ENCODE measurements at regions not wholly inside any gene's neighbourhood (a gene's known extent, or its start where the extent isn't known, plus 50 kb on each side); places are given as distances from the start of the nearest gene placed in this dataset.

GRCh38 chr11:28715726-28716125, 607.5 kb downstream of the METTL15 start:
- H3K36me3 Mint-ChIP-seq (ENCODE audit: low read depth), result no peaks in the 10 kb centered on the region
- no peak overlapping the region for H3K27ac Mint-ChIP-seq
- H3K4me3 Mint-ChIP-seq, result no peak overlapping the region
- TF ChIP-seq, protein P1, sequence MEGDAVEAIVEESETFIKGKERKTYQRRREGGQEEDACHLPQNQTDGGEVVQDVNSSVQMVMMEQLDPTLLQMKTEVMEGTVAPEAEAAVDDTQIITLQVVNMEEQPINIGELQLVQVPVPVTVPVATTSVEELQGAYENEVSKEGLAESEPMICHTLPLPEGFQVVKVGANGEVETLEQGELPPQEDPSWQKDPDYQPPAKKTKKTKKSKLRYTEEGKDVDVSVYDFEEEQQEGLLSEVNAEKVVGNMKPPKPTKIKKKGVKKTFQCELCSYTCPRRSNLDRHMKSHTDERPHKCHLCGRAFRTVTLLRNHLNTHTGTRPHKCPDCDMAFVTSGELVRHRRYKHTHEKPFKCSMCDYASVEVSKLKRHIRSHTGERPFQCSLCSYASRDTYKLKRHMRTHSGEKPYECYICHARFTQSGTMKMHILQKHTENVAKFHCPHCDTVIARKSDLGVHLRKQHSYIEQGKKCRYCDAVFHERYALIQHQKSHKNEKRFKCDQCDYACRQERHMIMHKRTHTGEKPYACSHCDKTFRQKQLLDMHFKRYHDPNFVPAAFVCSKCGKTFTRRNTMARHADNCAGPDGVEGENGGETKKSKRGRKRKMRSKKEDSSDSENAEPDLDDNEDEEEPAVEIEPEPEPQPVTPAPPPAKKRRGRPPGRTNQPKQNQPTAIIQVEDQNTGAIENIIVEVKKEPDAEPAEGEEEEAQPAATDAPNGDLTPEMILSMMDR (IDR thresholded peaks at IDR 0.05), result no peak
- no peaks in the 10 kb centered on the region for H3K27me3 Mint-ChIP-seq
- CTCF ChIA-PET, result no interaction called here
- no peak for DNase-seq
- no peaks in the 10 kb centered on the region for H3K9me3 Mint-ChIP-seq
- POLR2A ChIA-PET, result no interaction called here
- H3K4me1 Mint-ChIP-seq (ENCODE audit: low read depth), result no peaks in the 10 kb centered on the region
- ATAC-seq, result no peak
- intact Hi-C loops (cut with micrococcal nuclease), result no loop called here

DNA sequence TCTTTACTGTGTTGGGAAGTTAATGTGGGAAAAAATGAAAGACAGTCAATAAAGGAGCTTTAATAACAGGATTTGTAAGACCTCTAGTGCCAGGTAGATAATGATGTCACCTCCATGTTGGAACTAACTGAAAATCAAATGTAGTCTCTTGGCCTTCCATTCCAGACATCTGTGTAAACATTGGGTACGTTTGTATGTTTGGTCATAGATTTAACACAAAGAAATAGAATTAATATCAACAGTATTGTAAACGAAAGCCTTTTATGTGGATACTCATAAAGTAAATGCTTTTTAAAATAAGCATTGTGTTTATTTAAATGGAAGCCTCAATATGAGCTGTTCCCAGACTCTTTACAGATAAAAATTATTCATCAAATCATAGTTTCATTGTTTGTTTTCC, 605.7 kb downstream of the METTL15 start:
- no peak for ATAC-seq
- TF ChIP-seq, protein P1 (IDR thresholded peaks at IDR 0.05), result no peak
- POLR2A ChIA-PET, result interaction anchor here (0.6 kb wide), 1 partner anchor 11 kb away, joined by 3 read pairs; no protein-coding TSS in a partner anchor

GRCh38 chr11:28708075-28708474, 599.9 kb downstream of the METTL15 start:
- CTCF ChIA-PET, result no interaction called here
- no peak for DNase-seq
- no peak overlapping the region for H3K4me3 Mint-ChIP-seq

More for the DNA sequence above, 605.7 kb downstream of the METTL15 start:
- H3K36me3 Mint-ChIP-seq (ENCODE audit: low read depth), result no peaks in the 10 kb centered on the region
- no peaks in the 10 kb centered on the region for H3K27me3 Mint-ChIP-seq
- no peaks in the 10 kb centered on the region for H3K4me1 Mint-ChIP-seq (ENCODE audit: low read depth)
- intact Hi-C loops (cut with micrococcal nuclease), result no loop called here
- DNase-seq, result no peak
- no peak overlapping the region for H3K27ac Mint-ChIP-seq
- H3K9me3 Mint-ChIP-seq, result no peaks in the 10 kb centered on the region
- CTCF ChIA-PET, result no interaction called here
- H3K4me3 Mint-ChIP-seq, result no peak overlapping the region

GRCh38 chr11:28704801-28705200, 596.6 kb downstream of the METTL15 start:
- H3K4me3 Mint-ChIP-seq, result no peak overlapping the region
- DNase-seq (no peak), ATAC-seq (no peak)
- no peaks in the 10 kb centered on the region for H3K36me3 Mint-ChIP-seq (ENCODE audit: low read depth)
- no peaks in the 10 kb centered on the region for H3K4me1 Mint-ChIP-seq (ENCODE audit: low read depth)
- ChIA-PET CTCF (no interaction called here), POLR2A (no interaction called here)
- H3K27me3 Mint-ChIP-seq, result no peaks in the 10 kb centered on the region
- TF ChIP-seq, protein P1 (IDR thresholded peaks at IDR 0.05), result no peak
- no peak overlapping the region for H3K27ac Mint-ChIP-seq
- intact Hi-C loops (cut with micrococcal nuclease), result no loop called here
- peaks cover 4% of the 10 kb centered on the region for H3K9me3 Mint-ChIP-seq

More at GRCh38 chr11:28708075-28708474, 599.9 kb downstream of the METTL15 start:
- Mint-ChIP-seq H3K9me3 (no peaks in the 10 kb centered on the region), H3K27me3 (no peaks in the 10 kb centered on the region), H3K27ac (no peak overlapping the region), H3K4me1 (ENCODE audit: low read depth) (no peaks in the 10 kb centered on the region), H3K36me3 (ENCODE audit: low read depth) (no peaks in the 10 kb centered on the region)
- intact Hi-C loops (cut with micrococcal nuclease), result no loop called here
- TF ChIP-seq, protein P1 (IDR thresholded peaks at IDR 0.05), result no peak
- POLR2A ChIA-PET, result no interaction called here
- no peak for ATAC-seq

DNA sequence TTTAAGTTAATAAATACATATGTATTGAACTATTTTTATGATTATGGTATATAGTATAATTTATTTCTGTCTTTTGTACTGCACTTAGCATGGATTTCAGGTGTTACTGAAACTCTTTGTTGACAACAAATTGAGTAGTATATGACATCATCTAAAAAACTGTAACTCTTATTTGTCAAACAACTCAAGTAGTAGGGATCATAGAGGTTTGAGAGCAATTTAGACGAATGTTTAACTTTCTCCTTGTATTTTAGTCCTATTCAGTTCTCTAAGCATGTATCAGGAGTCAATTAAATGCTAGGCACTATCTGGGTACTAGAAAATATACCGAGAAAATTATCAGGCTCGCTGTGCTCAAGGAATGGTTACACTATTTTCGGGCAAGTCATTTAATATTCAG, 595.2 kb downstream of the METTL15 start:
- Mint-ChIP-seq H3K36me3 (ENCODE audit: low read depth) (no peaks in the 10 kb centered on the region), H3K4me3 (no peak overlapping the region), H3K27ac (no peak overlapping the region), H3K9me3 (peaks cover 4% of the 10 kb centered on the region), H3K4me1 (ENCODE audit: low read depth) (no peaks in the 10 kb centered on the region), H3K27me3 (no peaks in the 10 kb centered on the region)
- ATAC-seq (no peak), DNase-seq (no peak)
- TF ChIP-seq, protein P1 (IDR thresholded peaks at IDR 0.05), result no peak
- CTCF ChIA-PET, result no interaction called here
- intact Hi-C loops (cut with micrococcal nuclease), result no loop called here
- POLR2A ChIA-PET, result no interaction called here

Data from activated CD8-positive, alpha-beta T cell treated with anti-CD3 and anti-CD28 coated beads for 36 hours (primary cell).